Neural cell (in vitro differentiated cells): ENCODE measurements at regions not wholly inside any gene's neighbourhood (a gene's known extent, or its start where the extent isn't known, plus 50 kb on each side); places are given as distances from the start of the nearest gene placed in this dataset.

Experiments used
- H2AFZ ChIP-seq: fragments of 200-600, 300-800 bp; sonication (generic), shearing (Covaris generic); 2 replicates; pipeline ENCODE4 v1.6.0; 2014; ENCODE audit warnings: low read depth, mild to moderate bottlenecking, antibody characterized with exemption, low read length, moderate library complexity
- H3F3A ChIP-seq: fragments of 200-600 bp; shearing (Covaris generic); 2 replicates; pipeline ENCODE4 v1.6.1; 2016; ENCODE audit warnings: mild to moderate bottlenecking, moderate library complexity, mixed read lengths, antibody characterized with exemption, low read length; ENCODE audit not compliant: insufficient read depth, poor library complexity, severe bottlenecking
- H3K27ac ChIP-seq: fragments of 200-600, 300-800 bp; sonication (generic), shearing (Covaris generic); 2 replicates; pipeline ENCODE4 v1.5.1; 2014; ENCODE audit warnings: mild to moderate bottlenecking, low read length, moderate library complexity
- H3K27me3 ChIP-seq: fragments of 300-800, 200-600 bp; sonication (generic), shearing (Covaris generic); 2 replicates; pipeline ENCODE4 v1.6.0; 2014; ENCODE audit warnings: mild to moderate bottlenecking, low read depth, low read length, moderate library complexity; ENCODE audit not compliant: insufficient read depth
- H3K36me3 ChIP-seq: fragments of 300-800, 200-600 bp; sonication (generic), shearing (Covaris generic); 2 replicates; pipeline ENCODE4 v1.5.1; 2014; ENCODE audit warnings: mild to moderate bottlenecking, antibody characterized with exemption, low read length, moderate library complexity; ENCODE audit not compliant: insufficient read depth
- H3K4me2 ChIP-seq: fragments of 300-800, 200-600 bp; sonication (generic), shearing (Covaris generic); 2 replicates; pipeline ENCODE4 v1.6.0; 2014; ENCODE audit warnings: mild to moderate bottlenecking, low read length
- H3K4me3 ChIP-seq: fragments of 300-800, 200-600 bp; sonication (generic), shearing (Covaris generic); 2 replicates; pipeline ENCODE4 v1.5.1; 2014; ENCODE audit warnings: mild to moderate bottlenecking, low read length, moderate library complexity
- H3K79me2 ChIP-seq: fragments of 200-600 bp; shearing (Covaris generic); replicated peaks from 2 replicates; pipeline ENCODE4 v1.6.0; 2014; ENCODE audit warnings: mild to moderate bottlenecking, low read length, moderate library complexity; ENCODE audit not compliant: insufficient read depth
- H3K9ac ChIP-seq: fragments of 300-800, 200-600 bp; sonication (generic), shearing (Covaris generic); 2 replicates; pipeline ENCODE4 v1.6.1; 2016; ENCODE audit warnings: mild to moderate bottlenecking, low read length, mixed read lengths
- H3K9me2 ChIP-seq: fragments of 200-600 bp; shearing (Covaris generic); 2 replicates; pipeline ENCODE4 v1.6.1; 2016; ENCODE audit warnings: mild to moderate bottlenecking, low read length, mixed read lengths; ENCODE audit not compliant: insufficient read depth
- H3K9me3 ChIP-seq: fragments of 200-600, 300-800 bp; sonication (generic), shearing (Covaris generic); 2 replicates; pipeline ENCODE4 v1.6.1; 2016; ENCODE audit warnings: mild to moderate bottlenecking, mixed run types, low read length, moderate library complexity, mixed read lengths
- H4K20me1 ChIP-seq: fragments of 200-600 bp; shearing (Covaris generic); 2 replicates; pipeline ENCODE4 v1.6.1; 2016; ENCODE audit warnings: mild to moderate bottlenecking, mixed run types; ENCODE audit not compliant: insufficient read depth
- EP300 ChIP-seq: fragments of 450-650 bp; conservative IDR thresholded peaks from 2 replicates; pipeline ENCODE4 v1.6.1; 2014; ENCODE audit warnings: antibody characterized with exemption, mild to moderate bottlenecking, moderate library complexity; ENCODE audit not compliant: poor library complexity, severe bottlenecking
- EZH2 ChIP-seq: fragments of 200-600, 300-800 bp; shearing (Covaris generic), sonication (generic); IDR thresholded peaks from 2 replicates; pipeline ENCODE4 v1.6.1; 2014; ENCODE audit warnings: antibody characterized with exemption, low read length, borderline replicate concordance, mild to moderate bottlenecking; ENCODE audit not compliant: insufficient read depth, poor library complexity, severe bottlenecking
- MXI1 ChIP-seq: fragments of 450-650 bp; conservative IDR thresholded peaks from 2 replicates; pipeline ENCODE4 v1.6.1; 2014; ENCODE audit warnings: antibody characterized with exemption, mild to moderate bottlenecking; ENCODE audit not compliant: poor library complexity, severe bottlenecking
- POLR2AphosphoS5 ChIP-seq: IDR thresholded peaks from 2 replicates; pipeline ENCODE4 v1.6.1; 2012
- RAD21 ChIP-seq: fragments of 450-650 bp; conservative IDR thresholded peaks from 2 replicates; pipeline ENCODE4 v1.6.1; 2014; ENCODE audit warnings: antibody characterized with exemption, mild to moderate bottlenecking, moderate library complexity
- SMC3 ChIP-seq: fragments of 450-650 bp; conservative IDR thresholded peaks from 2 replicates; pipeline ENCODE4 v1.6.1; 2014; ENCODE audit warnings: antibody characterized with exemption, mild to moderate bottlenecking, moderate library complexity; ENCODE audit not compliant: poor library complexity
- TAF1 ChIP-seq: IDR thresholded peaks from 2 replicates; pipeline ENCODE4 v1.6.1; 2012; ENCODE audit warnings: low read depth
- TF ChIP-seq, protein P1 (sequence below): fragments of 450-650 bp; IDR thresholded peaks from 2 replicates; pipeline ENCODE4 v1.5.1; 2014; ENCODE audit warnings: antibody characterized with exemption, mild to moderate bottlenecking, moderate library complexity; ENCODE audit not compliant: poor library complexity, severe bottlenecking
- TF ChIP-seq, protein P2 (sequence below): IDR thresholded peaks from 2 replicates; pipeline ENCODE4 v1.6.1; 2012; ENCODE audit warnings: borderline replicate concordance

DNA sequence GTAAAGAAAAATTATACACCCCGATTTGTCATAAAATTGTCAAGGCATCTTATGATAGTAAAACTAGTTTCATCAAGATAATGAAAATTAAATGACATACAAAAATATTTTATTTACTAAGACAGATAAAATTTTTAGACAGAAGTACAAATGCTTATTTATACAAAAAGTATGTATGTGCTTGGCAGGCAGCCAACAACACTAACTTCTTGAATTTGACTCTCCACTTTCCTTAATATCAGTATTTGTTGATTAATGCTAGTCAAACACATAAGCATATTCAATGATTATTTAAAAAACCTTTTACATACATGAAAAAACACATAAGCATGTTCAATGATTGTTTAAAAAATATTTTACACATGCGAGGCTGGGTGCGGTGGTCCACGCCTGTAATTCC lies 1079.9 kb upstream of the CDH6 start:
- H3K9me3 ChIP-seq = no peaks in the 10 kb centered on the region
- H2AFZ ChIP-seq = no peak overlapping the region
- no peak overlapping the region for H3K9ac ChIP-seq
- H3K4me2 ChIP-seq = no peak overlapping the region
- no peaks in the 10 kb centered on the region for H3K79me2 ChIP-seq
- no peaks in the 10 kb centered on the region for H4K20me1 ChIP-seq
- H3K36me3 ChIP-seq = no peaks in the 10 kb centered on the region
- no peak overlapping the region for H3K4me3 ChIP-seq
- H3K27me3 ChIP-seq = no peaks in the 10 kb centered on the region
- H3K27ac ChIP-seq = no peak overlapping the region
- H3F3A ChIP-seq = no peaks in the 10 kb centered on the region
- H3K9me2 ChIP-seq = no peaks in the 10 kb centered on the region
- TF ChIP-seq EZH2 (no peak), EP300 (no peak), RAD21 (no peak), TAF1 (no peak), SMC3 (no peak)
- TF ChIP-seq, protein P1, sequence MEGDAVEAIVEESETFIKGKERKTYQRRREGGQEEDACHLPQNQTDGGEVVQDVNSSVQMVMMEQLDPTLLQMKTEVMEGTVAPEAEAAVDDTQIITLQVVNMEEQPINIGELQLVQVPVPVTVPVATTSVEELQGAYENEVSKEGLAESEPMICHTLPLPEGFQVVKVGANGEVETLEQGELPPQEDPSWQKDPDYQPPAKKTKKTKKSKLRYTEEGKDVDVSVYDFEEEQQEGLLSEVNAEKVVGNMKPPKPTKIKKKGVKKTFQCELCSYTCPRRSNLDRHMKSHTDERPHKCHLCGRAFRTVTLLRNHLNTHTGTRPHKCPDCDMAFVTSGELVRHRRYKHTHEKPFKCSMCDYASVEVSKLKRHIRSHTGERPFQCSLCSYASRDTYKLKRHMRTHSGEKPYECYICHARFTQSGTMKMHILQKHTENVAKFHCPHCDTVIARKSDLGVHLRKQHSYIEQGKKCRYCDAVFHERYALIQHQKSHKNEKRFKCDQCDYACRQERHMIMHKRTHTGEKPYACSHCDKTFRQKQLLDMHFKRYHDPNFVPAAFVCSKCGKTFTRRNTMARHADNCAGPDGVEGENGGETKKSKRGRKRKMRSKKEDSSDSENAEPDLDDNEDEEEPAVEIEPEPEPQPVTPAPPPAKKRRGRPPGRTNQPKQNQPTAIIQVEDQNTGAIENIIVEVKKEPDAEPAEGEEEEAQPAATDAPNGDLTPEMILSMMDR = no peak
- TF ChIP-seq, protein P2, sequence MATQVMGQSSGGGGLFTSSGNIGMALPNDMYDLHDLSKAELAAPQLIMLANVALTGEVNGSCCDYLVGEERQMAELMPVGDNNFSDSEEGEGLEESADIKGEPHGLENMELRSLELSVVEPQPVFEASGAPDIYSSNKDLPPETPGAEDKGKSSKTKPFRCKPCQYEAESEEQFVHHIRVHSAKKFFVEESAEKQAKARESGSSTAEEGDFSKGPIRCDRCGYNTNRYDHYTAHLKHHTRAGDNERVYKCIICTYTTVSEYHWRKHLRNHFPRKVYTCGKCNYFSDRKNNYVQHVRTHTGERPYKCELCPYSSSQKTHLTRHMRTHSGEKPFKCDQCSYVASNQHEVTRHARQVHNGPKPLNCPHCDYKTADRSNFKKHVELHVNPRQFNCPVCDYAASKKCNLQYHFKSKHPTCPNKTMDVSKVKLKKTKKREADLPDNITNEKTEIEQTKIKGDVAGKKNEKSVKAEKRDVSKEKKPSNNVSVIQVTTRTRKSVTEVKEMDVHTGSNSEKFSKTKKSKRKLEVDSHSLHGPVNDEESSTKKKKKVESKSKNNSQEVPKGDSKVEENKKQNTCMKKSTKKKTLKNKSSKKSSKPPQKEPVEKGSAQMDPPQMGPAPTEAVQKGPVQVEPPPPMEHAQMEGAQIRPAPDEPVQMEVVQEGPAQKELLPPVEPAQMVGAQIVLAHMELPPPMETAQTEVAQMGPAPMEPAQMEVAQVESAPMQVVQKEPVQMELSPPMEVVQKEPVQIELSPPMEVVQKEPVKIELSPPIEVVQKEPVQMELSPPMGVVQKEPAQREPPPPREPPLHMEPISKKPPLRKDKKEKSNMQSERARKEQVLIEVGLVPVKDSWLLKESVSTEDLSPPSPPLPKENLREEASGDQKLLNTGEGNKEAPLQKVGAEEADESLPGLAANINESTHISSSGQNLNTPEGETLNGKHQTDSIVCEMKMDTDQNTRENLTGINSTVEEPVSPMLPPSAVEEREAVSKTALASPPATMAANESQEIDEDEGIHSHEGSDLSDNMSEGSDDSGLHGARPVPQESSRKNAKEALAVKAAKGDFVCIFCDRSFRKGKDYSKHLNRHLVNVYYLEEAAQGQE = no peak

DNA sequence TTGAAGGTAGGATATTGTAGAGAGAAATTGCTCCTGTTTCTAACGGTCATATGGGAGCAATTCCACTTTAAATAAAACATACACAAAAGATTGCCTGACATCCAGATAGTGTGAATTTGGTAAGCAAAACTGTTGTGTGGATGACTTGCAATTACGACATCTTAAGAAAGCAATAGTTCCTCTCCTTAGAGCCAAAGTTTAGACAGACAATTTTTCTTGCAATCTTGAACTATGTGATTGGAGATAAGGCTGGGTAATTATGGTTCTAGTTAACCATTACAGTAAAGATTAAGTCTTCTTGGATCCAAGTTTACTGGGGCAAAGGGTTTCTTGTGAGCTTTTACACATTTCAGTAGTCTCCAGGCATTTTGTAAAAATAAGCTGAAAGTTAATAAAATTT lies 1080.6 kb upstream of the CDH6 start:
- Histone ChIP-seq H3K27ac (no peak overlapping the region), H3F3A (no peaks in the 10 kb centered on the region), H3K9me3 (no peaks in the 10 kb centered on the region), H4K20me1 (no peaks in the 10 kb centered on the region), H3K36me3 (no peaks in the 10 kb centered on the region), H3K4me2 (no peak overlapping the region), H3K9ac (no peak overlapping the region), H3K9me2 (no peaks in the 10 kb centered on the region), H3K27me3 (no peaks in the 10 kb centered on the region), H3K4me3 (no peak overlapping the region), H2AFZ (no peak overlapping the region), H3K79me2 (no peaks in the 10 kb centered on the region)
- no peak for TF ChIP-seq TAF1
- TF ChIP-seq SMC3 = no peak
- TF ChIP-seq RAD21 = no peak
- TF ChIP-seq, protein P1 = no peak
- TF ChIP-seq, protein P2 = no peak
- no peak for TF ChIP-seq EP300
- TF ChIP-seq EZH2 = no peak
- TF ChIP-seq POLR2AphosphoS5 = no peak
- no peak for TF ChIP-seq MXI1
